LoVo (cell line): ENCODE measurements at regions not wholly inside any gene's neighbourhood (a gene's known extent, or its start where the extent isn't known, plus 50 kb on each side); places are given as distances from the start of the nearest gene placed in this dataset.
A peak's percentile ranks its signal among the peaks of the same experiment; 100 is the strongest.
"Not testable (repeated sequence)": the region's sequence is repeated elsewhere in the genome, so short reads cannot be mapped to it uniquely, and the experiment has no call there.

Experiments
- DNase-seq: peaks from one replicate; pipeline ENCODE4 v3.0.0-alpha.2; 2016; ENCODE audit warnings: low spot score

DNA sequence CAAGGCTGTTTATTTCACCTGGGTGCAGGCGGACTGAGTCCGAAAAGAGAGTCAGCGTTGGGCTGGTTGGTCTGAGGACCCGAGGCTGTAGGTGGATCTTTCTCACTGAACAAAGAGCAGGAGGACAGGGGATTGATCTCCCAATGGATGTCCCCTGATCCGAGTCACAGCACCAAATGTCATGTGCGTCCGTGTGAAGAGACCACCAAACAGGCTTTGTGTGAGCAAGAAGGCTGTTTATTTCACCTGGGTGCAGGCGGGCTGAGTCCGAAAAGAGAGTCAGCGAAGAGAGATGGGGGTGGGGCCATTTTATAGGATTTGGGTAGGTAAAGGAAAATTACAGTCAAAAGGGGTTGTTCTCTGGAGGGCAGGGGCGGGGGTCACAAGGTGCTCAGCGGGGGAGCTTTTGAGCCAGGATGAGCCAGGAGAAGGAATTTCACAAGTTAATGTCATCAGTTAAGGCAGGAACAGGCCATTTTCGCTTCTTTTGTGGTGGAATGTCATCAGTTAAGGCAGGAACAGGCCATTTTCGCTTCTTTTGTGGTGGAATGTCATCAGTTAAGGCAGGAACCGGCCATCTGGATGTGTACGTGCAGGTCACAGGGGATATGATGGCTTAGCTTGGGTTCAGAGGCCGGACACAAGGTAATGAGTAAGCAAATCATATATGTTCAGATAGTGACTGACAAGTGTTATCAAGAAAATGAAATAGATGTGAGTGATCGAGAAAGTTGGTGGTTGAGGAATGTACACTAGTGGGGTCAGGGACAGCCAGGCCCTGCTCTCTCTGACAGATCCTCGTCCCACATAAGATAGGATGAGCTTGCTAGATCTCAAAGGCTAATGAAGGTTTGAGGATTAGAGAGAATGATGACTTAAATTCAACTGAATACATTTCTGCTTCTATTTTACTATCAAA, 760.0 kb downstream of the KCNT2 start:
- not testable (repeated sequence) for DNase-seq

DNA sequence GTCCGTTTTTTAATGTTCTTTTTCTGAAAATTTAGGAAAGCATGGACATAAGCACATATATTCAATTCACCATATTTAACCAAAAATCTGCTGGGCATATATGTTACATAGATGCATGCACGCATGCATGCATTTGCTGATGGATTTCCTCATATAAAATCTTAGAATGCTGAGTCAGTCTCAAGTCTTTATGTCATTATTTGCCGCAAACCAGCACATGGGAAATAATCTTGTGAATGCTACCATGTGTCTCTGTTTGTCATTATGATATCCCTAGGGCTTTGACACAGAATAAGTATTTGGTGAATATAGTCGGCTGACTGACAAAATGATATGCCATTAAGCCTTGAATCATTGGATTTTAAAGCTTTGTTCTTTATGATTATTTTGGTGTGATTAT, 776.5 kb downstream of the KCNT2 start:
- no peak for DNase-seq

DNA sequence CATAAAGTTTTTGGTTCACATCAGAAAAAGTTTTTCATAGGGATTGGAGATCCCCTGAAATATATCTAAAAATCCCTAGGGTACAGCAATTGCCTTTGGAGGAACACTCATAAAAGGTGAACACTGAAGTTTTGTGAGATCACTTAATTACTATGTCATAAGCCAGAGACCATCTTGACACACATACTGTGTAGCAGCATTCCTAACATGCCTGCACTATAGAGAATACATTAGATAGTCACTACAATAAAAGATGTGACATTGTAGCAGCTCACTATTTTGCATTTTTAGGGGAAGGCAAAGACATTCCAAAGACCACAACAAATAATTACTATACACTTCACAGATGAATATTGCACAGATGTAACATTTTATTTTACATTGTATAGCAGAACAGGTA, 779.9 kb downstream of the KCNT2 start:
- DNase-seq = no peak

DNA sequence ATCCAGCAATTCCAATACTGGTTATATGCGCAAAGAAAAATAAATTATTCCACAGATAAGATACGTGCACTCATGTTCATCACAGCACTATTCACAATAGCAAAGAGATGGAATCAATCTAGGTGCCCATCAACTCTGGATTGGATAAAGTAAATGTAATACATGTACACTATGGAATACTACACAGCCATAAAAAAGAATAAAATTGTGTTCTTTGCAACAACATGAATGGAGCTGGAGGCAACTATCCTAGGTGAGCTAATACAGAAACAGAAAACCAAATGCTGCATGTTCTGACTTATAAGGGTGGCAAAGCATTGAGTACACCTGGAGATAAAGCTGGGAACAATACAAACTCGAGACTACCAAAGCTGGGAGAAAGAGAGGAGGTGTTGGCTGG, 787.3 kb downstream of the KCNT2 start:
- no peak for DNase-seq

DNA sequence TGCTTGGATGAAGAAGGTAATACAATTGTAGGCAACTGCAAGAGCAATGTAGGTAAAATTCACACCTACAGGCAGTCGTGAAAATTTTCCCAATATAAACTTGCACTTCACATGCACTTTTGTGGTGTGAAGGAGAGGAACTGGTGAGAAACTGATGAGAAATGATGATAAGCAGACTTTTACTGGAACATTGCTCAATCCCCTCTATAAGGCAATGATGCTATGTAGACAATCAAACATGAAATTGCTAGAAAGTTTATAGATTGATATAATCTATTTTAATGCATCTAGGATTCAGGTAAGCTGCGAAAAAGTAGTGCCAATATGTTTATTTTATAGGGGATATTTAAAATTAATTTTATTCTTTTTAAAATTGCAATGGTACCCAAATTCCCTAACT, 802.2 kb downstream of the KCNT2 start:
- DNase-seq = no peak

DNA sequence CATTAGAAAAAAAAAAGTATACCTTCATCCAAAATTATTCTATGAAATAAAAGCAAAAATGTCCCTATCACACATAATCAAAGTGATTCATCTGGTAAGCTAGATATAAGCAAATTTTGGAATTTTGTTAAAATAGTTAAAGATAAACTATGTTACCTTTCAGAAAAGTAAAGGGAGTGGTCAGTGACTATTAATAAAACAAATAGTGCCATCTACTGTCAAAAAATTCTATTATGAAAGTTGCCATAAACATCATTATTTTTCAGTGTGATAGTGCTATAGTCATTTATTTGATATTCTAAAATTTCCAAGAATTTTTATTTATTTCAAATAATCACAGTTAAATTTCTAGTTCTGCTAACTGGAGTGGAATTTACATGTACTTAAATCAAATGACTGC, 803.7 kb downstream of the KCNT2 start:
- DNase-seq = no peak

DNA sequence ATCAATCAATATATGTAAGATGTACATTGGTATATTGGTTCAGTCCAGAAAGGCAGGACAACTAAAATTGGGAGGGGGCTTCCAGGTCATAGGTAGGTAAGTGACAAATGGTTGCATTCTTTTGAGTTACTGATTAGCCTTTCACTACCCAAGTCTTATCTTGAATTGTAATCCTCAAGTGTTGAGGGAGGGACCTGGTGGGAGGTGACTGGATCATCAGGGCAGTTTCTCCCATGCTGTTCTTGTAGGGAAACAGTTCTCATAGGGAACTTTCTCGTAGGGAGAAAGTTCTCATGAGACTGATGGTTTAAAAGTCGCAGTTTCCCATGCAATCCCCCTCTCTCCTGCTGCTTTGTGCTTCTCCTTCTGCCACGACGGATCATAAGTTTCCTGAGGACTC, 809.2 kb downstream of the KCNT2 start:
- no peak for DNase-seq

DNA sequence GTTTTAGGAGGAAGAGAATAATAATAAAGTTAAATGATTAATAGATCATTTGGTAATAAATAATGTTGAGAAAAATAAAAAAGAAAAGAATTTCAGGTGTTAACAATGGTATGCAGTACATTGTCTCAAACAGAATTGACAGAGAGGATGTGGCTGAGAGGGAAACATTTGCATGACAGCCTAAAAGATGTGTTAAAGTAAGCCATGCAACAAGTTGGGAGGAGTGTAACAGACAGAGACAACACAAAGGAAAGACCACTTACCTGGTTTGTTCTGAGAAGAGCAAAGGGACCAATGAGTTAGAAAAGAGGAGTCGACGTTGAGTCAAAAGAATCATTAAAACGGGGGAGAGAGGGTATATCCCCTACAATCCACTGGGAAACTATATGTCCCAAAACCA, 814.0 kb downstream of the KCNT2 start:
- no peak for DNase-seq

DNA sequence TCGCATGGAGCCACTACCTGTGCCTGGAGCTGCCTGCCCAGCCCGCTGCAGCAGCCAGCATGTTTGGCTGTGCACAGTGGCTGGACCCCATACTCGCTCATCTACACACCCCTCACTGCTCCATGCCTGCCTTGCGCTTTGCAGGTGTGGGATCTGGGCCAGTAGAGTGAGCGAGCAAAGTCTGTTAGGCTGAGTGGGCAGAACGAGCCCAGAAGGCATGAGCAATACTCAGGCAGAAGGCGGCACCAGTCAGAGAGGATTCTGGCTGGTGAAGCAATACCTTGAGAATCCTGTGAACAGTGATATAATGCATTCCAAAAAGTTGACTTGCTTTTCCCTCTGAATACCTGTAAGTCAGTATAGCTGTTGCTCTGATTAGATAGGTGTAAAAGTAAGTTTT, 816.4 kb downstream of the KCNT2 start:
- DNase-seq = no peak

DNA sequence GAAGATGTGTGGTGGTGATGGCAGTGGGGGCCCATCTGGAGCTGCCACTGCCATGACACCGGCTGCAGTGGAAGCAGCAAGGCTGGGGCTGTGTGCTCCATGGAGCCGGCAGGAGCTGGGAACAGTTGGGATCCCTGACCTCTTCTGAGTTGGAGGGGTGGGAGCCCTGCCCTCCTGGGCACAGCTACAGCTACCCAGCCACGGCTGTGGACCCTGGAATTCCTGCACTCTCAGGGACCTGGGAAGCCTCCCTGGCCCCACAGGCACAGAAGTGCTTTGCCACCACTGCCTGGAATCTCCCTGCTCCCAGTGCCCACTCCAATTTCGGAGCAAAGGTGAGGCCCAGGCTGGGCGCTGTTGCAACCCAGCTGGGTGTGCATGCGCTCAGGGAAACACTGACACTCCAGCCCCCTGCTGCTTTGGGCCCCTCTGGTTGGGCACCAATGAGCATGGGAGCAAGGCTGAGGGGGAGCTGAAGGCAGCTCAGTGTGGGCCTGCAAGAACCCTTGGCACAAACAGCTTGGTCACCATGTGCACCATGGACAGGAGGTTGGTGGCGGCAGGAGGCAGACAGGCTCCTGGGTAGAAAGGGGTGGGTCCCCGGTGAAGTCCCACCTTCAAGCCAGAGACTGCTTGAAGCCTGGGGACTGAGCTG, 817.6 kb downstream of the KCNT2 start:
- DNase-seq = no peak

DNA sequence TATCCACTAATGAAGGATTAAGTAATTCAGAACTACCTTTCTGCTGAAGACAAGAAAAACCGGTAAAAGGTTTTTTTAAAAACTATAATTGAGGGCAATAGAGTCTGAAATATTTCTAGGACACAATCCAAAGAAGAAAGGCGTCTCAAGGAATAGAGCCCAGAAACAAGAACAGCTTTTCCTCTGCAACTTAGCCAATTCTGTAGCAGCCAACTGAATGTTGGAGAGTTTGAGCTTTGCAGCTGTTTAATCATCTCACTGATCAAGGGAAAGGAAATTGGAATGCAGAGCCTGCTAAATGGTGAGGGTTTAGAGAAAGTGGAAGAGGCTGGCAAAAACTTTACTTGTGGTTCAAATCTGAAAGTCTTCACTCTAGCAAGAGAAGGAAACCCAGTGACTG, 818.9 kb downstream of the KCNT2 start:
- DNase-seq = no peak

DNA sequence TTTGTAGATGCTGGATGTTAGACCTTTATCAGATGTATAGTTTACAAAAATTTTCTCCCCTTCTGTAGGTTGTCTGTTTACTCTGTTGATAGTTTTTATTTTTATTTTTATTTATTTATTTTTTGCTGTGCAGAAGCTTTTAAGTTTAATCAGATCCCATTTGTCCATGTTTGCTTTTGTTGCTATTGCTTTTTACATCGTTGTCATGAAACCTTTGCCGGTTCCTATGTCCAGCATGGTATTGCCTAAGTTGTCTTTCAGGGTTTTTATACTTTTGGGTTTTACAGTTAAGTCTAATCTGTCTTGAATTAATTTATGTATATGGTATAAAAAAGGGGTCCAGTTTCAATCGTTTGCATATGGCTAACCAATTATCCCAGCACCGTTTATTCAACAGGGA, 819.5 kb downstream of the KCNT2 start:
- no peak for DNase-seq

DNA sequence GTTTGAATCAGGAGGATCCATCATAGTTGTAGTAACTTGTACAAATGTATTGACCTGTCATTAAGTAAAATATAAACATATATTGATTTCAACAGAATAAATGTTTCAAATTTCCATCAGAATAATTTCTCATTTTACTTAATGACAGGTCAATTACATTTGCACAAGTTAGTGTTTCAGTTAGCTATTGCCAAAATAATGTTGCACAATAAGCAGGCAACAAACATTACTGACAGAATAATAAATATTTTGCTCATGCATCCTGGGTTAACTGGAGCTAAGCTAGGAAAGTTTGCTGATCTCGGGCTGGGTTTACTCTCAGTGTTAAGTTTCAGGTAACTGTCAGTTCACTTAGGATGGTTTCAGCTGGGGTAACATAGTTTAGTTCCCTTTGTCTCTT, 822.4 kb downstream of the KCNT2 start:
- no peak for DNase-seq

DNA sequence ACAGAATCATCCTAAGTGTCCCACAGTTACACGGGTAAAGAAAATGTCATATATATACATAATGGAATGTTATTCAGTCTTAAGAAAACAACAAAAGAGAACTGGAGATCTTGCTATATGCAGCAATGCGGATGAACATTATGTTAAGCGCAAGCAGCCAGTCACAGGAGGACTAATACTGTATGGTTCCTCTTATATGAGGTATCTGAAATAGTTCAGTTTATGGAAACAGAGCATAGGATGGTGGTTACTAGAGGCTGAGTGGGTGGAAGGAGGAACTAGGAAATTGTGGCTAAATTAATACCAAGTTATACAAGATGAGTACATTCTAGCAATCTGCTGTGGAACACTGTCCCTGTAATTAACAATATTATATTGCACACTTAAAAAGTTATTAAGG, 834.3 kb downstream of the KCNT2 start:
- no peak for DNase-seq

DNA sequence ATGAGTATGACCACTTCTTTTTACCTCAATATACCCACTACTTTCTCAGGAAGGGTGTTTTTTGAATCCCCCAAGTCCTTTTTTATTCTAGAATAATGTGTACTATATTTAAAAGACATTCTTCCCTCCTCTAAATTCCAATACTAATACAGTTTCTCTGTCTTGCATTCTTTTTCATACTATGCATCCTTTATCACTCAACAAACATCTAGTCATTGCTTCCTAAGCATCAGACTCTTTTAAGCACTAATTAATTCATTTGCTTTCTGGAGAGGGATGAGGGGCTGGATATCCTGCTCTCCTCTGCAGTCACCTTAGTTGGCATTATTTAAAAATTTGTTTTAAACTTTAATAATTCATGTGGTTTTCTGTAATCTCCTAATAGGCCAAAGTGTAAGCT, 838.8 kb downstream of the KCNT2 start:
- no peak for DNase-seq

DNA sequence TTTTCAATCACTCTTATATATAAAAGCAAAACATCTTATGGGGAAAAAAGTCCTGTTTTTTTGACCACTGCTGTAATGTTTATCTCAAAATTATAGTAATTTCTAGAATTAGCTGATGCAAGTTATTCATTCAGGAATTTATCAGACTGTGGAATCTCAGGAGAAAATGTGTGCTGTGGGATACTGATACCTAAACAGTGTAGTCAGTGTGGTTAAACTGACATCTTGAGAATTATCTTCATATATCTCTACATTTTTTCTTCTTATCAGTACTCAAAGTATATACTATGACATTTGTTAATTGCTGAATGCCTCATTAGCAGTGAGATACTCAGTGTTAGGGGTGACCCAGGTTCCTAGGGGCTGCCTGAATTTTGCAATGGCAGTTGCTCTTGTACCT, 839.3 kb downstream of the KCNT2 start:
- no peak for DNase-seq

DNA sequence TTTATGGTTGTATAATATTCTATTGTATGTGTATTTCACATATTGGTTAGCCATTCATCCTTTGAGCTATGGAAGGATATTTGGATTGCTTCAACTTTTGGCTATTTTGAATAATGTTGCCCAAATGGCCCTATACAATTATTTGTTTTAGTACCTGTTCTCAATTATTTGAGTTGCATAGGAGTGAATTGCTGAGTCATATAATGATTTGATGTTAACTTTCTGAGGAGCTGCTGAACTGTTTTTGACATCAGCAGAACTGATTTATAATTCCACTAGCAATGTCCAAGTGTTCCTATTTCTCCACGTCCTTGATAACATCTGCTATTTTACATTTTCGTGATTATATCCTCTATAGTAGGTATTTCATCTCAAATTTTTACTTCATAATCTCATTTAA, 839.9 kb downstream of the KCNT2 start:
- DNase-seq = no peak

DNA sequence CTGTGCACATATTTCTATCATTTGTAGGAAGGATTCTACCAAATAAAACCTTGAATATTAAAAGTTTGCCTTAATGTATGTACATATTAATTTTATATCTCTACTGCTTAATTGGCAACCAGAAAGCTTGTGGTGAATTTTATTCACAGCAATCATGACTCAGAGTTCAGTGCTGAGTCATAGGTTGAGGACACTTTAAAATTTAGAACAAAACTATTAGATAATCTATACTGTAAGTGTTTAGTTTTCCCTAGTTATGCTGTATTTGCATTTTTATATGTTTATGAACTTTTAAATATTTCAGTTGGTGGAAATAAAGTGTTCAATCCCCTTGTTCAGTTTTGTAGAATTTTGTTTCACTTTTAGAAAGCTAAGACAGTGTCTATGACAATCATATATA, 841.5 kb downstream of the KCNT2 start:
- no peak for DNase-seq

DNA sequence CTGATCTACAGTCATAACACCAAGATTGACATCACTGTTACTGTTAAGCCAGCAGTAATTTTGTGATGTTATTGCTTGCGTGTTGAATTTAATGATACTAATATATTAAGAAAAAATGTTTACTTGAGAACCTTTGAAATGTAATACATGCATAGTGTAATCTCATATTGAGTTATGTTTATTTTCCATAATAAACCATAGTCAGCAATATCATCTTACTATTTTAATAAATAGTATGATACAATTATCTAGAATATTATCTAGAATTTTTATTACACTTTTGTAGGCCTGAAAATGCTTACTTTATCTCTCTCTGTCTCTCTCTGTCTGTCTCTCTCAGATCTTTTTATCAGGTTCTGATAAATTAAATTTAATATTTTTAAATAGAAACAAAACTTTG, 843.1 kb downstream of the KCNT2 start:
- no peak for DNase-seq

DNA sequence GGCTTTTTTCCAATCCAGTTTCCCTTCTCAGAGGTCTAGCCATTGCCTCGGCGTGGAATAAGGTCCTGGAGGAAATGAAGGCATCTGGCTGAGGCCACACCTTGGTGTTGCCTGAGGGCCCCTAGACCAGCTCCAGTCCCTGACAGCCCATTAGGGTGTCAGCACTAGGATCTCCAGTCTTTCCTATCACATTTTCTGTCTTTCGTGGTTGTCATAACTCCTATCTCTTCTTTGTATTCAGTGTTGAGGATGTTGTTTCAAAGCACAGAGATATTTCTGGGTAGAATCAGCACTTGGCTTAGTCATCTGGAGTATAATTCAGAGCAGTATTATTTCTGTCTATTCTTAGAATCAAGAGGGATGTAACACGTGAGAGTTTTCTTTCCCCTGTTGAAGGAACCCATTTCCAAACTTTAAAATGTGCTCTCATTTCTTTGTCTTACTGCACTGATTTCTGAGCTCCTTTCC, 844.3 kb downstream of the KCNT2 start:
- DNase-seq = peak; percentile 37

DNA sequence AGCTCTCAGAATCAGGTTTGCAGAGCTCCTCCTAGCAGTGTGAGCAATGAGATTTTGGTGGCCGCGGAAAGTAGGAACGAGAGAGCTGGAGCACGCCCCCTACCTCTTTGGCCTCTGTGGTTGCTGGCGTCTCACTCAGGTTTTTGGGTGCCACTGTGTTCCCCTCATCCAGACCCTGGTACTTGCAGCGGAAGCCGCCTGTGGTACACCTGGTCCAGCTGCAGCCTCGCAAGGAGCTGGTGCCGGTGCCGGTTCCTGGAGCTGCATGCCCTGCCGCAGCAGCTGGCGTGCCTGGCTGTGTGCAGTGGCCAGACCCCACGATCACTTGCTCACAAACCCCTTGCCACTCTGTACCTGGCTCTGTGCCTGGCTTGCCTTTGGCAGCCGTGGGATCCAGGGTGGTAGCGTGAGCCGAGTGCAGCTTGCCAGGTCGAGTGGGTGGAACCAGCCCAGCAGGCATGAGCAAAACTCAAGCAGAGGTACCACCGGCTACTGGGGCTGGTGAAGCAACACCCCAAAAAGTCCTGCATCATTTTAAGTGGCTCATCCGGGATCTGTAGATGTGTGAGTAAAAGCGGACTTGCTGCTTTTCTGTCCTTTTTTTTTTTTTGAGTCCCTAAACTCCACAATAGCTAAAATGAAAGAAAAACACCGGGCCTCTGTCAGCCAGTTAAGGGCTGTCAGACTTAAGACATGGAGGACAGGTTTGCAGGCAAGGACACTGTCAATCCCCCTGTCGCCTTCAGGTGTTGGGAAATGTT, 844.9 kb downstream of the KCNT2 start:
- peak; percentile 30 for DNase-seq

DNA sequence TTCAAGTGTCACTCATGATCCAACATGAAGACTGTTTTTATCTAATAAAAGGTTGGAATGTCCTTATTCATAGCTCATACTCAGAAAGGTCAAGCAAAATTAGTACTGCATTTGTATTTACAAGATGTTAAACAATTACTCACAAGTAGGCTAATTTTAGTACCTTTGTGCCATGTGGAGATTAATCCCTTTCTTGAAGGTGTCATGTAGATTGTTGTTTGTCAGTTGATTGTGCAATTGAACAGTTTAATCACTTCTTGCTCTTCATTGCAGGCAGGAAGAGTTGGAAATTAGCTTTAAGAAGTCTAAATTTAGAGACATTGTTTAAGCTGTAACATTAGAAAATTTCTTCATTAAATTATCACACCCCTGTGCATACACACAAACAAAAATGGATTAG, 847.1 kb downstream of the KCNT2 start:
- DNase-seq = no peak

DNA sequence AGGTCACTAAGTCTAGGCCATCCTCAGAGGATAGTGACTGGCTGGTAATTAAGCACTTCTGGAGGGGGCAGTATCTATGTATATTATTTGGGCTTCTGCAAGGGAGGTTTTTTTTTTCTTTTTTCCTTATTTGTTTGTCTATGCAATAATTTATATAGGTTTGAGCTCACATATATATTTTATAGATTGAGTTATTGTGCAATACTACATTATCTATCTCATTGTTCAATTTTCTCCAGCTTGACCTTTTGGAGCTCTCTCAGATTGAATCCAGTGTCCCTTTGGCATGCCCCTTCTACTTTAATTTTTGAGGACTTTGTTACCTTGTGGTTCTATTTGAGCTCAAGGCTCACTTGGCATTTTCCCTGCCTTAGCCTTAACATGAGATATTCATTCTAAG, 852.1 kb downstream of the KCNT2 start:
- no peak for DNase-seq
